A549 (cell line): ENCODE measurements at regions not wholly inside any gene's neighbourhood (a gene's known extent, or its start where the extent isn't known, plus 50 kb on each side); places are given as distances from the start of the nearest gene placed in this dataset.

ENCODE experiments used
- BHLHE40 ChIP-seq: IDR thresholded peaks from 2 replicates; pipeline ENCODE4 v1.6.1; 2012; ENCODE audit warnings: low read depth, low read length, inconsistent platforms
- CEBPB ChIP-seq, 2 experiments: fragments of >200 bp in 1 of 2; sonication (Bioruptor Twin) in 1 of 2; formaldehyde crosslinking in 1 of 2; IDR thresholded peaks; 2 replicates each; pipeline ENCODE4 v1.6.1; 2012 to 2016
- CHD2 ChIP-seq: fragments of 150-350 bp; IDR thresholded peaks from 2 replicates; pipeline ENCODE4 v1.6.1; 2014; ENCODE audit warnings: low read length; ENCODE audit not compliant: partially characterized antibody
- CTCF ChIP-seq: fragments of >200 bp; sonication (Bioruptor Twin); formaldehyde crosslinking; IDR thresholded peaks from 3 replicates; pipeline ENCODE4 v1.5.1; 2016
- EP300 ChIP-seq, 2 experiments: fragments of >200 bp; sonication (Bioruptor Twin); formaldehyde crosslinking; IDR thresholded peaks; 2 replicates in 1 of 2; 3 replicates in 1 of 2; pipeline ENCODE4 v1.6.1; 2016 to 2017
- HMGXB4 ChIP-seq: fragments of 250-450 bp; sonication (Bioruptor Pico); IDR thresholded peaks from 2 replicates; pipeline ENCODE4 v1.5.0; 2021; ENCODE audit warnings: mild to moderate bottlenecking, moderate library complexity, borderline replicate concordance
- MAZ ChIP-seq: fragments of 150-350 bp; IDR thresholded peaks from 2 replicates; pipeline ENCODE4 v1.6.1; 2014; ENCODE audit warnings: antibody characterized with exemption, low read depth, low read length, borderline replicate concordance
- MYC ChIP-seq: IDR thresholded peaks from 2 replicates; pipeline ENCODE4 v1.6.1; 2012; ENCODE audit warnings: mild to moderate bottlenecking, inconsistent platforms, low read length, improper control_type of control experiment, borderline replicate concordance
- NPAS2 ChIP-seq: fragments of 250-450 bp; sonication (Bioruptor Pico); IDR thresholded peaks from 2 replicates; pipeline ENCODE4 v1.8.0; 2022; ENCODE audit warnings: mild to moderate bottlenecking, moderate library complexity, borderline replicate concordance
- POLR2A ChIP-seq: IDR thresholded peaks from 2 replicates; pipeline ENCODE4 v1.6.1; 2012; ENCODE audit warnings: mild to moderate bottlenecking, low read length
- REST ChIP-seq: fragments of 200-600 bp; sonication (generic); IDR thresholded peaks from 2 replicates; pipeline ENCODE4 v1.6.1; 2016; ENCODE audit warnings: antibody characterized with exemption, mild to moderate bottlenecking, moderate library complexity
- SMC3 ChIP-seq: fragments of >200 bp; sonication (Bioruptor Twin); formaldehyde crosslinking; IDR thresholded peaks from 3 replicates; pipeline ENCODE4 v1.6.1; 2018; ENCODE audit warnings: inconsistent platforms
- TFCP2L1 ChIP-seq: fragments of 250-450 bp; sonication (Bioruptor Pico); IDR thresholded peaks from 2 replicates; pipeline ENCODE4 v1.5.0; 2021; ENCODE audit warnings: mild to moderate bottlenecking
- TP53 ChIP-seq: fragments of 250-450 bp; sonication (Bioruptor Pico); IDR thresholded peaks from 2 replicates; pipeline ENCODE4 v1.5.0; 2021; ENCODE audit warnings: mild to moderate bottlenecking, moderate library complexity

GRCh38 chr2:224151680-224152310 is 112.7 kb upstream of the SERPINE2 start:
- TF ChIP-seq CTCF (no peak), SMC3 (no peak), TFCP2L1 (CRISPR knock-in tag) (no peak), NPAS2 (CRISPR knock-in tag) (no peak), HMGXB4 (CRISPR knock-in tag) (no peak), BHLHE40 (no peak), CEBPB (IDR thresholded peaks at IDR 0.05) (no peak), TP53 (CRISPR knock-in tag) (no peak), REST (no peak), POLR2A (no peak), MAZ (no peak), EP300 (IDR thresholded peaks at IDR 0.05) (no peak), CHD2 (no peak), MYC (no peak)
